K562 (cell line): ENCODE measurements at regions not wholly inside any gene's neighbourhood (a gene's known extent, or its start where the extent isn't known, plus 50 kb on each side); places are given as distances from the start of the nearest gene placed in this dataset.

ENCODE experiments used
- ATAC-seq: fragments of 200-7000 bp; cut with Tn5 transposase; 3 replicates; pipeline ENCODE4 v1.9.1; 2020; ENCODE audit warnings: moderate library complexity
- BruUV-seq: library from RNA; stranded (reverse); fragments of 400-500 nt; replicated peaks from 2 replicates; lab custom pipeline; 2021; lab: Mats Ljungman, UMichigan
- CTCF ChIA-PET: fragments of 300-600 bp; formaldehyde crosslinking; extraction: SDS; loops from one replicate; lab custom pipeline; 2021; ENCODE audit warnings: low intra/inter-chr PET ratio; lab: Yijun Ruan, JAX
- POLR2A ChIA-PET: fragments of 300-600, 350-650 bp; sonication (Branson Sonifier 250); formaldehyde crosslinking; extraction: SDS; loops from one replicate; lab custom pipeline; 2021; ENCODE audit warnings: antibody characterized with exemption, inconsistent platforms; lab: Yijun Ruan, JAX
- DNase-seq, 4 experiments: peaks; one replicate each; pipeline versions ENCODE4 v3.0.0 to v3.0.0-alpha.2; 2011 to 2018; ENCODE audit warnings: low spot score in 3 of 4, mixed read lengths in 3 of 4; ENCODE audit errors: extremely low read depth in 1 of 4
- FAIRE-seq: peaks from 2 replicates; lab custom pipeline; 2011; peaks lifted over from hg19 to GRCh38; lab: Jason Lieb, UNC
- H2AFZ ChIP-seq: 2 replicates; pipeline ENCODE4 v1.6.0; 2011; ENCODE audit warnings: low read depth, low read length, control low read depth, inconsistent platforms
- H3K27ac ChIP-seq: fragments of 200-600 bp; 3 replicates; pipeline ENCODE4 v1.8.0; 2011; ENCODE audit warnings: low read depth, mild to moderate bottlenecking, control low read depth, inconsistent platforms, low read length, moderate library complexity, mixed read lengths; ENCODE audit errors: extremely low read depth
- H3K27me3 ChIP-seq, 2 experiments: fragments of 300-600 bp in 1 of 2; 2 replicates in 1 of 2; 3 replicates in 1 of 2; pipeline versions ENCODE4 v1.6.0 to v1.8.0; 2011; ENCODE audit warnings: inconsistent platforms in 2 of 2, low read length in 2 of 2, mild to moderate bottlenecking in 1 of 2, mixed read lengths in 1 of 2, moderate library complexity in 1 of 2; ENCODE audit not compliant: control insufficient read depth in 2 of 2, insufficient read depth in 2 of 2
- H3K36me3 ChIP-seq: fragments of 300-600 bp; 3 replicates; pipeline ENCODE4 v1.8.0; 2011; ENCODE audit warnings: mild to moderate bottlenecking, low read length, inconsistent platforms; ENCODE audit not compliant: control insufficient read depth, insufficient read depth
- H3K4me1 ChIP-seq, 2 experiments: fragments of 200-600 bp in 1 of 2; replicated peaks in 1 of 2; 2 replicates in 1 of 2; 3 replicates in 1 of 2; pipeline versions ENCODE4 v1.5.1 to v1.8.0; 2011; ENCODE audit warnings: inconsistent platforms in 2 of 2, low read length in 2 of 2, mild to moderate bottlenecking in 1 of 2, mixed read lengths in 1 of 2, moderate library complexity in 1 of 2; ENCODE audit not compliant: control insufficient read depth in 2 of 2, insufficient read depth in 2 of 2
- H3K4me2 ChIP-seq: 2 replicates; pipeline ENCODE4 v1.6.1; 2011; ENCODE audit warnings: low read length, control low read depth, inconsistent platforms, mixed read lengths; ENCODE audit not compliant: insufficient read depth
- H3K4me3 ChIP-seq: fragments of 200-600 bp; sonication (generic), shearing (Covaris generic); 2 replicates; pipeline ENCODE4 v1.5.1; 2016; ENCODE audit warnings: control low read depth, inconsistent platforms
- H3K79me2 ChIP-seq: fragments of 200-600 bp; 3 replicates; pipeline ENCODE4 v1.8.0; 2011; ENCODE audit warnings: low read length, inconsistent platforms; ENCODE audit not compliant: control insufficient read depth, insufficient read depth
- H3K9ac ChIP-seq, 2 experiments: 2 replicates each; pipeline versions ENCODE4 v1.6.0 to v1.6.1; 2011; ENCODE audit warnings: low read depth in 2 of 2, low read length in 2 of 2, control low read depth in 1 of 2, inconsistent platforms in 1 of 2, mild to moderate bottlenecking in 1 of 2, mixed read lengths in 1 of 2; ENCODE audit not compliant: insufficient read depth in 1 of 2
- H3K9me1 ChIP-seq: one replicate; pipeline ENCODE4 v1.6.0; 2011; ENCODE audit warnings: inconsistent platforms, mild to moderate bottlenecking, low read length, moderate library complexity; ENCODE audit not compliant: control insufficient read depth, insufficient read depth
- H3K9me3 ChIP-seq: replicated peaks from 2 replicates; pipeline ENCODE4 v1.5.1; 2011; ENCODE audit warnings: low read depth, low read length, inconsistent platforms; ENCODE audit not compliant: control insufficient read depth, insufficient read depth
- H4K20me1 ChIP-seq: replicated peaks from 2 replicates; pipeline ENCODE4 v1.6.1; 2011; ENCODE audit warnings: low read length, inconsistent platforms, mixed read lengths; ENCODE audit not compliant: control insufficient read depth, insufficient read depth
- CGGBP1 ChIP-seq: fragments of 250-450 bp; sonication (Bioruptor Pico); IDR thresholded peaks from 2 replicates; pipeline ENCODE4 v1.9.0; 2021; ENCODE audit warnings: mild to moderate bottlenecking
- CLOCK ChIP-seq: fragments of 250-450 bp; sonication (Bioruptor Pico); IDR thresholded peaks from 2 replicates; pipeline ENCODE4 v1.4.0; 2020; ENCODE audit warnings: mild to moderate bottlenecking, moderate library complexity, borderline replicate concordance
- E2F4 ChIP-seq: sonication (generic); formaldehyde crosslinking; IDR thresholded peaks from 2 replicates; pipeline ENCODE4 v1.8.0; 2022; ENCODE audit warnings: mild to moderate bottlenecking, low read depth, missing genetic modification reagents
- ERF ChIP-seq: fragments of 450-650 bp; formaldehyde crosslinking; IDR thresholded peaks from 2 replicates; pipeline ENCODE4 v1.4.0; 2020; ENCODE audit warnings: mild to moderate bottlenecking, mixed read lengths
- HEY1 ChIP-seq: fragments of 250-450 bp; sonication (Bioruptor Pico); IDR thresholded peaks from 2 replicates; pipeline ENCODE4 v1.5.0; 2020; ENCODE audit warnings: mild to moderate bottlenecking, moderate library complexity, borderline replicate concordance
- HNRNPLL ChIP-seq: fragments of 200-400 bp; formaldehyde crosslinking; IDR thresholded peaks from 2 replicates; pipeline ENCODE4 v1.6.1; 2017; ENCODE audit warnings: low read length, low read depth, mild to moderate bottlenecking; ENCODE audit not compliant: poor library complexity, severe bottlenecking
- KLF6 ChIP-seq: fragments of 250-450 bp; sonication (Bioruptor Pico); IDR thresholded peaks from 2 replicates; pipeline ENCODE4 v1.4.0; 2020; ENCODE audit warnings: mild to moderate bottlenecking, moderate library complexity, borderline replicate concordance
- LEF1 ChIP-seq: fragments of 450-650 bp; IDR thresholded peaks from 2 replicates; pipeline ENCODE4 v1.6.1; 2016; ENCODE audit warnings: mild to moderate bottlenecking
- PKNOX1 ChIP-seq: fragments of 450-650 bp; IDR thresholded peaks from 2 replicates; pipeline ENCODE4 v1.6.1; 2016
- PREB ChIP-seq: sonication (generic); formaldehyde crosslinking; IDR thresholded peaks from 2 replicates; pipeline ENCODE4 v1.8.1; 2023; ENCODE audit warnings: mild to moderate bottlenecking, missing genetic modification reagents
- RBM15 ChIP-seq: fragments of 200-400 bp; formaldehyde crosslinking; IDR thresholded peaks from 2 replicates; pipeline ENCODE4 v1.6.1; 2018; ENCODE audit warnings: mild to moderate bottlenecking, low read length, moderate library complexity; ENCODE audit not compliant: insufficient read depth
- RBM17 ChIP-seq: fragments of 200-400 bp; formaldehyde crosslinking; IDR thresholded peaks from 2 replicates; pipeline ENCODE4 v1.6.1; 2017; ENCODE audit warnings: low read depth, mild to moderate bottlenecking, low read length, borderline replicate concordance
- RCOR1 ChIP-seq, 2 experiments: IDR thresholded peaks; 2 replicates each; pipeline ENCODE4 v1.6.1; 2012; ENCODE audit warnings: low read depth in 2 of 2, low read length in 2 of 2, borderline replicate concordance in 1 of 2, improper control_type of control experiment in 1 of 2
- RHOXF2B ChIP-seq: fragments of 250-450 bp; sonication (Bioruptor Pico); conservative IDR thresholded peaks from 2 replicates; pipeline ENCODE4 v1.5.1; 2021
- TFAM ChIP-seq: fragments of 250-450 bp; sonication (Bioruptor Pico); conservative IDR thresholded peaks from 2 replicates; pipeline ENCODE4 v1.5.0; 2021; ENCODE audit warnings: mild to moderate bottlenecking, moderate library complexity
- ZNF280B ChIP-seq: fragments of 250-450 bp; sonication (Bioruptor Pico); IDR thresholded peaks from 2 replicates; pipeline ENCODE4 v1.5.1; 2021; ENCODE audit warnings: mild to moderate bottlenecking
- WGBS: fragments of 100-300 bp; shearing (Covaris generic); methylation state at CpG from one replicate; pipeline ENCODE4 v1.1.6; 2016; ENCODE audit warnings: low coverage, mixed read lengths; ENCODE audit not compliant: insufficient coverage; ENCODE audit errors: missing lambda C conversion rate; 5-methylcytosine and 5-hydroxymethylcytosine counted together
- in situ Hi-C: fragments of 300-500 bp; cut with MboI; formaldehyde crosslinking; loops from 4 replicates; pipeline ENCODE4 v1.15.0; 2018; ENCODE audit warnings: inconsistent platforms, mixed read lengths
- intact Hi-C: fragments of 100-400 bp; cut with micrococcal nuclease; formaldehyde crosslinking; loops from 2 replicates; pipeline ENCODE4 v1.14.2; 2022

GRCh38 chr4:188444500-188444899 lies 305.3 kb downstream of the TRIML1 start:
- H3K9ac ChIP-seq: no peak overlapping the region
- no peaks in the 10 kb centered on the region for H4K20me1 ChIP-seq
- DNase-seq: no peak
- no peaks in the 10 kb centered on the region for H3K4me1 ChIP-seq
- no peak overlapping the region for H3K27ac ChIP-seq
- no peak for ATAC-seq
- no peaks in the 10 kb centered on the region for H3K79me2 ChIP-seq
- H3K4me2 ChIP-seq: no peak overlapping the region
- no peaks in the 10 kb centered on the region for H3K9me3 ChIP-seq
- WGBS: 3% methylated on average over 4 of the region's 4 CpGs
- no peak overlapping the region for H2AFZ ChIP-seq
- H3K27me3 ChIP-seq: no peaks in the 10 kb centered on the region
- H3K4me3 ChIP-seq: no peak overlapping the region
- POLR2A ChIA-PET: no interaction called here
- H3K9me1 ChIP-seq: no peaks in the 10 kb centered on the region
- intact Hi-C loops: no loop called here
- in situ Hi-C loops: no loop called here
- BruUV-seq: no TSS peak
- CTCF ChIA-PET: no interaction called here
- FAIRE-seq: no peak
- H3K36me3 ChIP-seq: no peaks in the 10 kb centered on the region
- no peak for TF ChIP-seq ZNF280B (CRISPR knock-in tag)
- no peak for TF ChIP-seq RHOXF2B (CRISPR knock-in tag)
- TF ChIP-seq HEY1 (CRISPR knock-in tag): no peak
- TF ChIP-seq PREB: no peak
- no peak for TF ChIP-seq PKNOX1
- no peak for TF ChIP-seq RBM17
- TF ChIP-seq CGGBP1 (CRISPR knock-in tag): no peak
- no peak for TF ChIP-seq KLF6 (CRISPR knock-in tag)
- TF ChIP-seq HNRNPLL: no peak
- no peak for TF ChIP-seq ERF
- TF ChIP-seq RCOR1 (IDR thresholded peaks at IDR 0.05; ENCODE audit: borderline replicate concordance in 1 of 2, low read depth in 2 of 2, low read length in 2 of 2): no peak
- no peak for TF ChIP-seq TFAM (CRISPR knock-in tag)
- no peak for TF ChIP-seq E2F4 (CRISPR knock-in tag)
- no peak for TF ChIP-seq LEF1
- no peak for TF ChIP-seq CLOCK
- TF ChIP-seq RBM15: no peak
